Stimulated activated memory B cell treated with anti-CD40 and anti-IgM and Interleukin-4, amounts not matched to agents 10 μg/mL and 1 μg/mL and 100 μg/mL, for 72 hours (primary cell): ENCODE measurements at regions not wholly inside any gene's neighbourhood (a gene's known extent, or its start where the extent isn't known, plus 50 kb on each side); places are given as distances from the start of the nearest gene placed in this dataset.

ENCODE experiments used
- ATAC-seq: fragments of 150-1000 bp; cut with Tn5 transposase; 2 replicates; pipeline ENCODE4 v1.10.0; 2021
- H3K27ac Mint-ChIP-seq: one replicate; pipeline ENCODE4 v1.8.0; 2022; ENCODE audit warnings: mild to moderate bottlenecking, mixed read lengths
- H3K27me3 Mint-ChIP-seq: one replicate; pipeline ENCODE4 v1.8.0; 2022; ENCODE audit warnings: mixed read lengths
- H3K36me3 Mint-ChIP-seq: one replicate; pipeline ENCODE4 v1.8.0; 2022; ENCODE audit warnings: mixed read lengths
- H3K4me1 Mint-ChIP-seq: one replicate; pipeline ENCODE4 v1.8.0; 2022; ENCODE audit warnings: mixed read lengths
- H3K4me3 Mint-ChIP-seq: one replicate; pipeline ENCODE4 v1.8.0; 2022; ENCODE audit warnings: mild to moderate bottlenecking, moderate library complexity, mixed read lengths
- H3K9me3 Mint-ChIP-seq: one replicate; pipeline ENCODE4 v1.8.0; 2022; ENCODE audit warnings: mixed read lengths

DNA sequence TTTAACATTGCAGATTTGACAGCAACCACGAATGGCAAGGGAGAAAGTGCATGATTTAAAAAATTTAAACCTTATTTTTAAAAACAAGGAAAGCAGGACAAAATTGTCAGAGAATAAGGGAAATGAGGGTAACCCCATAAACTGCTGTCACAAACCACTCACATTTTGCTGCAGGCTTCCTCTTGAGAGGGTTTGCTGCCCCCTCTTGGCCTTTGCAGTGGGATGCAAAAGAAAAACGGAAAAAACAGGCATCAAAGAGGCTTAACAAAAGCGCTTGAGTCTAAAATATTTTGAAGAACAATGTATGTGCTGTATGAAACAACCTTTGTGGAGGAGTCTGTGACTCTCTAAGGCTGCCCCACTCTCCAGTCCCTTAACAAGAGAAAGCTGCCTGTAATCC is 91.6 kb downstream of the TMX3 start:
- ATAC-seq: no peak
- Mint-ChIP-seq H3K9me3 (no peaks in the 10 kb centered on the region), H3K36me3 (no peaks in the 10 kb centered on the region), H3K27ac (no peak overlapping the region), H3K27me3 (no peaks in the 10 kb centered on the region), H3K4me1 (no peaks in the 10 kb centered on the region), H3K4me3 (no peak overlapping the region)

DNA sequence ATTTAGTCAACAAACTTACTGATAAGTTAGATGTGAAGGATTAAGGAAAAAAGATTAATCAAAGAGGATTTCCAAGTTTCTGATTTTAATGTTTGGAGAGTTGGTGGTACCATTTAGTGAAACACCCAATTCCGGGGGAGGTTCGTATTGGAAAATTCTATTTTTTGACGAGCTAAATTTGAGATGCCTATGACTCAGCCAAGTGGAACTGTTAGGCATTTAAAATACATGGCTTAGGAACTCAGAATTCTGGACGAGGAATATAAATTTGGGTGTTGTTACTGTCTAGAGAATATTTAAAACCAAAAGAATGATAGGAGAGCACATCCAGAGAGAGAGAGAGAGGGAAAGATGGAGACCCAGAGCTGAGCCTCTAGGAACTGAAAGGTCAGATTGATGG is 103.6 kb downstream of the TMX3 start:
- H3K27me3 Mint-ChIP-seq: no peaks in the 10 kb centered on the region
- H3K27ac Mint-ChIP-seq: no peak overlapping the region
- no peaks in the 10 kb centered on the region for H3K9me3 Mint-ChIP-seq
- H3K4me3 Mint-ChIP-seq: no peak overlapping the region
- no peaks in the 10 kb centered on the region for H3K4me1 Mint-ChIP-seq
- no peak for ATAC-seq
- H3K36me3 Mint-ChIP-seq: no peaks in the 10 kb centered on the region

DNA sequence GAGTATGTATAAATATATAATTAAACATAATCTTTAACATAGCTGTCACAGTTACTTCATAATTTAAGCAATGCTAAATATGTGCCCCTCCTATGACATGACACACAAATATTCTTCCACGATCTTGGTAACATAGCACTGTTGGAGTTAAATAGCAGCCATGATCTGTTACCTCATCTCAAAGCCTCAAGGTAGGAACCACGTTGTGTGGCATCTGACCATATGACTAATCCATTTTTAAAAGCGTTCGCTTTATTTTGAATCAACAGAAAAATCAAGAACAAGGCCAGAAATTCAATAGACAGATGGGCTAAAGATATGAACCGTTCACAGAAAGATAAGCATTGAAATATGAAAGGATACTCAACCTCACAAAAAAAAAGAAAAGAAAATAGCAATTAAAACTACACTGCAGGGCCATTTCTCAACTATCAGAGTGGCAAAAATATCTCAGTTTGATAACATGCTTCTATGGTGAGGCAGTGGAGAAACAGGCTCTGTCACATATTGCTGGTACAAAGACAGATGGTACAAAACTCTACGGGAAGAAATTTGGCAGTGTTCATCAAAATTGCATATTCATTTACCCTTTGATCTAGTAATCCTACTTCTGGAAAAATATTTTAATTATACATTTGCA is 105.9 kb downstream of the TMX3 start:
- Mint-ChIP-seq H3K27me3 (peaks cover 4% of the 10 kb centered on the region), H3K4me1 (no peaks in the 10 kb centered on the region), H3K27ac (no peak overlapping the region), H3K9me3 (no peaks in the 10 kb centered on the region), H3K4me3 (no peak overlapping the region), H3K36me3 (no peaks in the 10 kb centered on the region)
- ATAC-seq: no peak

DNA sequence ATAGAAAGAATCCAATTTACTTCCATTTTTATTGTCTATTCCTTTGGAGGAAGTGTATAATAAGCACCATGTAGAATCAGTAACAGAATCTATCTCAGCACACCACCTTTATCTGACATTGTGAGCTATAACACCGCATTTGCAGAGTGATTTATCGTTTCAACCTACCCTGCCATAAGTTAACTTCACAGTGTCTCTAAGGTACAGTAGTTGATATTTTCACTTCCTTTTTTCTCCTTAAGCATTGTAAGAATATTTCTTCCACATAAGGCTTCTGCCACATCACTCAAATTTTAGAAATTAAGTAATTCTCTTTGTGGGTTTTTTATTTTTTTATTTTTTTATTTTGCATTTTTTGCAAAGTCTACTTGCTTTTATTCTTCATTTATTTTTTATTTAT is 107.1 kb downstream of the TMX3 start:
- Mint-ChIP-seq H3K4me3 (no peak overlapping the region), H3K36me3 (no peaks in the 10 kb centered on the region), H3K4me1 (no peaks in the 10 kb centered on the region), H3K27ac (no peak overlapping the region), H3K9me3 (no peaks in the 10 kb centered on the region), H3K27me3 (peaks cover 10% of the 10 kb centered on the region)
- no peak for ATAC-seq

- no peak for ATAC-seq
- Mint-ChIP-seq H3K36me3 (no peaks in the 10 kb centered on the region), H3K27me3 (peaks cover 10% of the 10 kb centered on the region), H3K4me1 (no peaks in the 10 kb centered on the region), H3K9me3 (no peaks in the 10 kb centered on the region), H3K4me3 (no peak overlapping the region), H3K27ac (no peak overlapping the region)
These were observed 110.7 kb downstream of the TMX3 start for GRCh38 chr18:68604256-68604655.

DNA sequence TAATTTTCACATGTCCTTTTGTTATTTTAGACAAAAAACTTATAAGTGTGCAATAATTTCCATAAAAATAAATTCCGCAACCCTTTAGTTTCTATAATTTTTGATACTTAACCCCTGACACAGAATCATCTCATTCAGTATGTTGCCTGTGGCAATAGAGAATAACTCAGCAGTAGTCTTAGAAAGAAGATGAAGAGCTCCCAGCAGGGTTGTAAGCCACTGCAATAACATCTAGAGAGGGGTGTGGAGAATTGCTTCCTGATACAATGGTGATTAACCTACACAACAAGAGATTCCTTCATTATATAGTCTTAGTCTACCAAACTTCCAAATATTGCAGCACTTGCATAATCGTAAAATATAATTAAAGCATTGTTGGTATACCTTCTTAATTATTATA is 118.9 kb downstream of the TMX3 start:
- Mint-ChIP-seq H3K27ac (no peak overlapping the region), H3K36me3 (no peaks in the 10 kb centered on the region), H3K27me3 (no peaks in the 10 kb centered on the region), H3K4me1 (no peaks in the 10 kb centered on the region), H3K9me3 (no peaks in the 10 kb centered on the region), H3K4me3 (no peak overlapping the region)
- no peak for ATAC-seq

GRCh38 chr18:68588169-68588568 is 126.7 kb downstream of the TMX3 start:
- H3K27ac Mint-ChIP-seq: no peak overlapping the region
- H3K27me3 Mint-ChIP-seq: no peaks in the 10 kb centered on the region
- H3K4me1 Mint-ChIP-seq: no peaks in the 10 kb centered on the region
- H3K4me3 Mint-ChIP-seq: no peak overlapping the region
- no peaks in the 10 kb centered on the region for H3K9me3 Mint-ChIP-seq
- no peaks in the 10 kb centered on the region for H3K36me3 Mint-ChIP-seq
- ATAC-seq: no peak

- no peaks in the 10 kb centered on the region for H3K36me3 Mint-ChIP-seq
- no peaks in the 10 kb centered on the region for H3K27me3 Mint-ChIP-seq
- no peak overlapping the region for H3K27ac Mint-ChIP-seq
- H3K4me1 Mint-ChIP-seq: no peaks in the 10 kb centered on the region
- no peaks in the 10 kb centered on the region for H3K9me3 Mint-ChIP-seq
- ATAC-seq: no peak
- H3K4me3 Mint-ChIP-seq: no peak overlapping the region
These were observed 131.2 kb downstream of the TMX3 start for GRCh38 chr18:68583685-68584084.

DNA sequence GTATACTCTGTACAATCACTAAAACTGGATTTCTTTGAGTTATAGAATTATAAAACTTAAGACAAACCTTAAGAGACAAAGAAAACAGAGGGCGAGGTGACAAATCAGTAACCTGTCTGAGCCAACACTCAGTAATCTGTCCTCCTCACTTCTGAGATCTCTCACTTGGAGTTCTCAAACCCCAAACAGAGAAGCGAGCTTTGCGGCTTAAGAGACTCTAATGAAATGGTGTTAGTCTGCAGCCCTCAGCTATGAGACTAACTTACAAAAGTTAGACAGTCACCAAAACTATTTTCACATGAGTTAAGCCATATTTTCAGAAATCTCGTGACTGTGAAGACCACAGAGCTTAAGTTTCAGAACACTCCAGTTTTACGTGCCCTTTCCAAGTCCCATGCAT is 140.6 kb downstream of the TMX3 start:
- H3K4me3 Mint-ChIP-seq: no peak overlapping the region
- no peaks in the 10 kb centered on the region for H3K27me3 Mint-ChIP-seq
- no peaks in the 10 kb centered on the region for H3K4me1 Mint-ChIP-seq
- peaks cover 9% of the 10 kb centered on the region for H3K9me3 Mint-ChIP-seq
- no peaks in the 10 kb centered on the region for H3K36me3 Mint-ChIP-seq
- H3K27ac Mint-ChIP-seq: no peak overlapping the region
- ATAC-seq: no peak

DNA sequence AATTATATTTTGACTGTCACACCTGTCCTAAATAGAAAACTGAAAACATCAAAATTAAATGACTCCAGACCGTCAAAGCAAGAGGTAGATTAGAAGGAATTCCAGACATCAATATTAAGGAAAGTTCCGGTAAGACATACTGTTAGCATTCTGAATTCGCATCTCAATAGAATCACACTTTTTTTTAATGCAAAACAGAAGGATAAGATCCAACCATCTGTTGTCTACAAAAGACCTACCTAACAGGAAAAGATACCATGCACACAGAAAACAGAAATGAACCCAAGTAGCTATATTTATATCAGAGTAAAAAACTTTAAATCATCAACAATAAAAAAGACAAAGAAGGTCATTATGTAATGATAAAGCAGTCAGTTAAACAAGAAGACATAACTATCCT is 145.0 kb downstream of the TMX3 start:
- no peak overlapping the region for H3K4me3 Mint-ChIP-seq
- H3K9me3 Mint-ChIP-seq: peaks cover 8% of the 10 kb centered on the region
- no peak for ATAC-seq
- H3K27me3 Mint-ChIP-seq: no peaks in the 10 kb centered on the region
- H3K27ac Mint-ChIP-seq: no peak overlapping the region
- no peaks in the 10 kb centered on the region for H3K36me3 Mint-ChIP-seq
- no peaks in the 10 kb centered on the region for H3K4me1 Mint-ChIP-seq

DNA sequence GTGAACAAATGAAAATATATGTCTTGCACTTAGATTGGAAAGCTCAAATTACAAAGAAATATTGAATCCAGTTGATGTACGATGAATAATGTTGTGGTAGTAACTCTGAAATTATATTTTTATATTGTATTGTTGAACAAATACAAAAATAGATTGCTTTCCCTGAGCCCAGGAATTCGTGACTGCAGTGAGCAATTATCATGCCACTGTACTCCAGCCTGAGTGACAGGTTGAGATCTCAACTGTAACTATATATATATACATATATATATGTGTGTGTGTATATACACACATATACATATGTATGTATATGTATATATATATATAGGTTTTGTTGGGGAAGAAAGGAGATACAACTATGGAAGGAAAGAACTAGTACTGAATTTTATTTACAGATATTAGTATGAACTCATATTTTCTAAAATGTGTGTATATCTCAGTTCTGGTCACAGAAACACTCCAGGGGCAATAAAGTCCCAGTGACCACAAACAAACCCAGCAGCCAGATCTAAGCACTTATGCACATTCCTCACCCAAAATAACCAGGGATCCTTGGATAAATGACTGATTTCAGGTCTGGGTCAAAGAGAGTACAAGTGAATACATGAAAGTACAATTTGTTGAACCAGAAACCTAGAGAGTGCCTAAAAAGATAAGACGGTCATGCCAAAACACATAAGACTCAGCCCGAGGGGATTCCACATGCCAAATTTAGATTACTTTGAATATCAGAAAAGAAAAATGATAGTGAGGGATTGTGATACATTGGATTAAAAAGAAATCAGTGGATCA is 146.3 kb downstream of the TMX3 start:
- no peaks in the 10 kb centered on the region for H3K27me3 Mint-ChIP-seq
- no peak for ATAC-seq
- no peak overlapping the region for H3K27ac Mint-ChIP-seq
- no peaks in the 10 kb centered on the region for H3K4me1 Mint-ChIP-seq
- H3K4me3 Mint-ChIP-seq: no peak overlapping the region
- H3K9me3 Mint-ChIP-seq: peaks cover 7% of the 10 kb centered on the region
- H3K36me3 Mint-ChIP-seq: no peaks in the 10 kb centered on the region

GRCh38 chr18:68566991-68567390 is 147.9 kb downstream of the TMX3 start:
- Mint-ChIP-seq H3K36me3 (no peaks in the 10 kb centered on the region), H3K4me3 (no peak overlapping the region), H3K9me3 (peaks cover 3% of the 10 kb centered on the region), H3K4me1 (no peaks in the 10 kb centered on the region), H3K27ac (no peak overlapping the region), H3K27me3 (no peaks in the 10 kb centered on the region)
- no peak for ATAC-seq

- no peaks in the 10 kb centered on the region for H3K36me3 Mint-ChIP-seq
- no peaks in the 10 kb centered on the region for H3K4me1 Mint-ChIP-seq
- H3K4me3 Mint-ChIP-seq: no peak overlapping the region
- no peak for ATAC-seq
- peaks cover 2% of the 10 kb centered on the region for H3K9me3 Mint-ChIP-seq
- H3K27ac Mint-ChIP-seq: no peak overlapping the region
- no peaks in the 10 kb centered on the region for H3K27me3 Mint-ChIP-seq
These were observed 149.9 kb downstream of the TMX3 start for GRCh38 chr18:68564961-68565360.

GRCh38 chr18:68564351-68564750 is 150.6 kb downstream of the TMX3 start:
- Mint-ChIP-seq H3K36me3 (no peaks in the 10 kb centered on the region), H3K4me3 (no peak overlapping the region), H3K4me1 (no peaks in the 10 kb centered on the region), H3K9me3 (peaks cover 2% of the 10 kb centered on the region), H3K27me3 (no peaks in the 10 kb centered on the region), H3K27ac (no peak overlapping the region)
- ATAC-seq: no peak

GRCh38 chr18:68560128-68560527 is 154.8 kb downstream of the TMX3 start:
- no peak for ATAC-seq
- Mint-ChIP-seq H3K36me3 (no peaks in the 10 kb centered on the region), H3K4me1 (no peaks in the 10 kb centered on the region), H3K4me3 (no peak overlapping the region), H3K27ac (no peak overlapping the region), H3K9me3 (no peaks in the 10 kb centered on the region), H3K27me3 (no peaks in the 10 kb centered on the region)

DNA sequence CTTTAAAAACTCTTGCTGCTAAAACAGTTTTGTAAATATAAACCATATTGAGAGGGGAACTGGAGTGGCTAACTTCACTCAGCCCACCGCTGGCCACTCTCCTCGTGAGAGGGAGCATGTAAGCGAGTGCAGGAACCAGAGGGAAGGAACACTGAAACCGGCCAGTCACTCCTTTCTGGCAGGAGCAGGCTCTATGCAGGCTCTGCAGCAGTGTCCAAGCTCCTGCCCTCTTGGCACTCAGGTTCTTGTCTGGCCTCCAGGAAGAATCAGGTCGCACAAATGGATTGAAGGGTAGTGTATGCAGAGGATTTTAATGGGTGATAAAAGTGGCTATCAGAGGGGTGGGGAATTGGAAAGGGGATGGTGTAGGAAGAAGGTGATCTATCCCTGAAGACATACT is 157.7 kb downstream of the TMX3 start:
- H3K4me1 Mint-ChIP-seq: no peaks in the 10 kb centered on the region
- ATAC-seq: no peak
- no peak overlapping the region for H3K27ac Mint-ChIP-seq
- H3K36me3 Mint-ChIP-seq: no peaks in the 10 kb centered on the region
- no peaks in the 10 kb centered on the region for H3K27me3 Mint-ChIP-seq
- H3K9me3 Mint-ChIP-seq: no peaks in the 10 kb centered on the region
- H3K4me3 Mint-ChIP-seq: no peak overlapping the region
